GM12874 (cell line): ENCODE measurements at regions not wholly inside any gene's neighbourhood (a gene's known extent, or its start where the extent isn't known, plus 50 kb on each side); places are given as distances from the start of the nearest gene placed in this dataset.

Source experiments
- TF ChIP-seq, protein P1 (sequence below): IDR thresholded peaks from 2 replicates; pipeline ENCODE4 v1.5.1; 2011; ENCODE audit warnings: low read depth, mild to moderate bottlenecking, control low read depth, low read length, moderate library complexity; ENCODE audit not compliant: insufficient read depth

DNA sequence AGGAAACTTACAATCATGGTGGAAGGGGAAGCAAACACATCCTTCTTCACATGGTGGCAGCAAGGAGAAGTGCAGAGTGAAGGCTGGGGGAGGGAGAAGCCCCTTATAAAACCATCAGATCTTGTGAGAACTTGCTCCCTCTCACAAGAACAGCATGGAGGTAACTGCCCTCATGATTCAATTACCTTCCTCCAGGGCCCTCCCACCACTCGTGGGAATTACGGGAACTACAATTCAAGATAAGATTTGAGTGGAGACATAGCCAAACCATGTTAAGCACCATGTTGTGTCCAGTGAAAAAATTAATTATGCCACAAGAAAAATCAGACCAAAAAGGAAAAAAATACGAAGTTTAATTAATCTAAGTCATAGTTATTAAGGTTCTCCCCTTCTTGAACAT, 109.5 kb downstream of the CLDN17 start:
- TF ChIP-seq, protein P1, sequence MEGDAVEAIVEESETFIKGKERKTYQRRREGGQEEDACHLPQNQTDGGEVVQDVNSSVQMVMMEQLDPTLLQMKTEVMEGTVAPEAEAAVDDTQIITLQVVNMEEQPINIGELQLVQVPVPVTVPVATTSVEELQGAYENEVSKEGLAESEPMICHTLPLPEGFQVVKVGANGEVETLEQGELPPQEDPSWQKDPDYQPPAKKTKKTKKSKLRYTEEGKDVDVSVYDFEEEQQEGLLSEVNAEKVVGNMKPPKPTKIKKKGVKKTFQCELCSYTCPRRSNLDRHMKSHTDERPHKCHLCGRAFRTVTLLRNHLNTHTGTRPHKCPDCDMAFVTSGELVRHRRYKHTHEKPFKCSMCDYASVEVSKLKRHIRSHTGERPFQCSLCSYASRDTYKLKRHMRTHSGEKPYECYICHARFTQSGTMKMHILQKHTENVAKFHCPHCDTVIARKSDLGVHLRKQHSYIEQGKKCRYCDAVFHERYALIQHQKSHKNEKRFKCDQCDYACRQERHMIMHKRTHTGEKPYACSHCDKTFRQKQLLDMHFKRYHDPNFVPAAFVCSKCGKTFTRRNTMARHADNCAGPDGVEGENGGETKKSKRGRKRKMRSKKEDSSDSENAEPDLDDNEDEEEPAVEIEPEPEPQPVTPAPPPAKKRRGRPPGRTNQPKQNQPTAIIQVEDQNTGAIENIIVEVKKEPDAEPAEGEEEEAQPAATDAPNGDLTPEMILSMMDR, result no peak

DNA sequence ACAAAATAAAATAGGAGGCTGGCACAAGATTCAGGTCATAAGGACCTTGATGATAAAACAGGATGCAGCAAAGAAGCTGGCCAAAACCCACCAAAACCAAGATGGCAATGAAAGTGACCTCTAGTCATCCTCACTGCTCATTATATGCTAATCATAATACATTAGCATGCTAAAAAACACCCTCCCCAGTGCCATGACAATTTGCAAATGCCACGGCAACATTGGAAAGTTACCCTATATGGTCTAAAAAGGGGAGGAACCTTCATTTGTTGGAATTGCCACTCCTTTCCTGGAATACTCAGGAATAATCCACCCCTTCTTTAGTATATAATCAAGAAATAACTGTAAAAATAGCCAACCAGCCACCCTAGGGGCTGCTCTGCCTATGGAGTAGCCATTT, 108.8 kb upstream of the GRIK1 start:
- TF ChIP-seq, protein P1, result no peak

DNA sequence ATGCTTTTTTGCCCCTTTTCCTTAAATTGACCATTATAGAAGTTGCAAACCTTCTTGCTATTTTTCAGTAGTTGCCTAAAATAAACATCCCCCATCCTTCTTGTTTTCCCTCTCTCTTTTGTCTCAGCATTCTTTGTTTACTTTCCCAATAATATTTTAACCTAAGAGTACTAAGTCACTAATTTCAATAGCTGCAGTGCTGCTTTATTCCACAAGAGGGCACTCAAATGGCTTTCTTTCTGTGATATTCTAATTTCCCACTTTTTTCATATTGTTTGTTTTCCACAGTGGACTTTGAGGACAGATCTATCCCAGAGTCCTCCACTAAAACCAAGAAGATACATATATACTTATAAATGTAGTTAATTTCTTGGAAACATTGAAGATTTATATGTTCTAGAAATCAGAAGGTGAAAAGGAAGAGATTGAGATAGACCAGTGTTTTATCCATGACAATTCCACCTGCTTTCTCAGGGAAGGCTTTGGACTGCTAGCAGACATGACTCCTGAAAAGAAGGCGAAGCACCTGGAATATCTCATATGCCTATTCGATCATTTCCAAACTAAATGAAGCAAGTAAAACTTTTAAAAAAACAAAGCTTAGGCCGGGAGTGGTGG, 104.8 kb upstream of the GRIK1 start:
- TF ChIP-seq, protein P1, result peak; percentile 47; the same call in 1 of the 2 replicates

DNA sequence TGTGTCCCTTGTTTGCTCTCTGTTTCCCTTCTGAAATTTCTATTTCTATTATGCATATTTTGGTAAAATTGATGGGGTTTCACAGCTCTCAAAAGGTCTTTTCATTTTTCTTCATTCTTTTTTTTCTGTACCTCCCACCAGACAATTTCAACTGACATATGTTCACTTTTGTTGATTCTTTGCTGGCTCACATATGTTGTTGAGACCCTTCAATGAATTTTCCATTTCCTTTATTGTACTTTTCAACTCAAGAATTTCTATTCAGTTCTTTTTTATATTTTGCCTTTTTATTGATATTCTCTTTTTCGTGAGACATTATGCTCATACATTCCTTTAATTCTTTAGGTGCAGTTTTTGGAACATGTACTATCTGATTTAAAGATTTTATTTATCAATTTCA, 102.6 kb upstream of the GRIK1 start:
- TF ChIP-seq, protein P1, result no peak

DNA sequence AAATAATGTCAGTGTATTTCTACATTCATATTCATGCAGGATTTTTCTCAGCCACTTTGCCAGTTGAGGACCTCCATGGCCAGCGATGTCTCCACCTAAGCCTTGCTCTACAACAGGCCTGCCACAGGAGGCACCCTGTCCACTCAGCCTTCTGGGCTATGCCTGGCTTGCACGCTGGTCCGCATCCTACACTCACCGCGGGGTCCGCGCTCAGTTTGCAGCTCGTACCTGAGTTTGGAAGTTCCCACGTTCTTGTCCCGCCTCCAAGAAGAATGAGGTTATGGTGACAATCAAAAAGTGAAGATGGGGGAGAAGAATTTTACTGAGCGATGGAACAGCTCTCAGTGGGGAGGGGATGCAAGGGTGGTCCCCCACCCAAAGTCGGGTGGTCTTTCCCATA, 93.6 kb upstream of the GRIK1 start:
- TF ChIP-seq, protein P1, result no peak

DNA sequence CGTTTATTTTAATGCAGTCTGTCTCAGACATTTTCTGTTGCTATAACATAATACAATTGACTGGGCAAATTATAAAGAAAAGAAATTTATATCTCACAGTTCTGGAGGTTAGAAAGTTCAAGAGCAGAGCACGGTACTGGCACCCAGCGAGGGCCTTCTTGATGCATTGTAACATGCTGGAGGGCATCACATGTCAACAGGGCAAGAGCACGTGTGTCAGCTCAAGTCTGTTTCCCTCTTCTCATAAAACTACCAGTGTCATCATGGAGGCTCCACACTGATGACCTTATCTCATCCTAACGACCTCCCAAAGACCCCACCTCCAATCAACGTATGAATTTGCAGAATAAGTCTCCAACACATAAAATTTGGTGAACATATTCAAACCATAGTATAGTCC, 90.6 kb upstream of the GRIK1 start:
- TF ChIP-seq, protein P1, result no peak

DNA sequence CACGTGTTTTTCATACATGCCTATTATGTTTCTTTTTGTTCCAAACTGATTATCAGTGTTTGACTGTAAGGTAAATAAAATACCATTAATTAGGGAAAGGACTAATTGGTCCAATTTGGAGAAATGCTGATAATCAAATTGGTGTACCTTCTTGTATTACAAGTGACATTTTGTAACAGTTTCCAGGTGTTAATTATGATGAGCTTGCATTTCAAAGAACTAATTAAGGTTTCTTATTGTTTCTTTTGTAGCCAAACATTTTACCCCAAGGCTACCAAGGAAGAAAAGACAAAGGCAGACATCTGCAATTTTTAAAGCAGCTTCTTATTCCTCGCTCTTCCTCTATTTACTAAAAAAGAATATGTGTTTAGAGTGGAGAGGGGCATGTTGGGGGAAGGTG, 88.7 kb upstream of the GRIK1 start:
- TF ChIP-seq, protein P1, result no peak
